ENCODE measurements at regions not wholly inside any gene's neighbourhood (a gene's known extent, or its start where the extent isn't known, plus 50 kb on each side); places are given as distances from the start of the nearest gene placed in this dataset.

DNA sequence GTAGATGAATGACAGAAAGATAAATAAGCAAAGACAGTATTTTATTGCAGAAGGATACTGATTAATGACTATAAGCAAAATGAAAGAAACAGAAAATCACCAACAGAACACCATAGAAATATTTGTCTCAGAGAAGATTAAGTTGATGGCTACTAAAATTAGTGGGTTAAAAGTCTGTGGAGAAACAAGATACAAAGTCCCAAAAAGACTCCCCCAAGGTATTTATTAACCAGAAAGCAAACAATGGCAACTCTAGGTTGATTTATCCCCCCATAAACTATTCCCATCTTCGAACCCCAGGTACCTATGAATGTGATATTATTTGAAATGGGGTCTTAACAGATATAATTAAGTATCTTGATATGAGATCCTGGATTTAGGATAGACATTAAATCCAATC lies 1104.5 kb upstream of the PHF14 start:
- Histone ChIP-seq H3K9me3 (no peaks in the 10 kb centered on the region), H3K4me1 (no peaks in the 10 kb centered on the region), H3K27me3 (no peaks in the 10 kb centered on the region), H3K36me3 (replicated peaks in 1 of 2; ENCODE audit: insufficient read depth in 1 of 2, low read depth in 2 of 2) (no peaks in the 10 kb centered on the region), H3K4me3 (no peak overlapping the region), H3K27ac (no peak overlapping the region)
- no peak for DNase-seq
- WGBS, 2 donors = 5 to 18% methylated on average over 1 of the region's 1 CpG
- ATAC-seq = no peak
- no peak for TF ChIP-seq CTCF (IDR thresholded peaks at IDR 0.05)
- TF ChIP-seq POLR2A (IDR thresholded peaks at IDR 0.05) = no peak
- intact Hi-C loops (cut with DNase I) = no loop called here

GRCh38 chr7:9869566-9869965 lies 1104.1 kb upstream of the PHF14 start:
- TF ChIP-seq CTCF (IDR thresholded peaks at IDR 0.05) (no peak), POLR2A (IDR thresholded peaks at IDR 0.05) (no peak)
- no peaks in the 10 kb centered on the region for H3K36me3 ChIP-seq (replicated peaks in 1 of 2; ENCODE audit: insufficient read depth in 1 of 2, low read depth in 2 of 2)
- WGBS, 2 donors = 73 to 81% methylated on average over 2 of the region's 2 CpGs
- H3K9me3 ChIP-seq = no peaks in the 10 kb centered on the region
- intact Hi-C loops (cut with DNase I) = no loop called here
- no peak for DNase-seq
- no peaks in the 10 kb centered on the region for H3K4me1 ChIP-seq
- H3K4me3 ChIP-seq = no peak overlapping the region
- no peak overlapping the region for H3K27ac ChIP-seq
- no peak for ATAC-seq
- no peaks in the 10 kb centered on the region for H3K27me3 ChIP-seq

DNA sequence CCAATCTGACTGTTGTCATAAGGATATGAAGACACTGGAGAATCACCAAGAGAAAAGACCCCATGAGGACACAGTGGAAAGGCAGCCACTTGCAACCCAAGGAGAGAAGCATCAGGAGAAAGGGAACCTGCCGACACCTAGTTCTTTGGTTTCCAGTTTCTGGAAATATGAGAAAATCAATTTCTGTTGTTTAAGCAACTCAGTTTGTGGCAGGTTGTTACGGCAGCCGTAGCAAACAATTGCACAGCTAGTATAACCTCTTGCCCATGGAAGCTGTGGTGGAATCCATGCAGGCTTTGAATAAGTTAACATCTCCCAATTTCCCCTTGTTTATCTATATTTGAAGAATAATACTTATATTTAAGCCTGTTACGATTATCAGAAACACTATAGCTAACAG lies 1103.0 kb upstream of the PHF14 start:
- Histone ChIP-seq H3K27ac (no peak overlapping the region), H3K27me3 (no peaks in the 10 kb centered on the region), H3K4me3 (no peak overlapping the region), H3K36me3 (replicated peaks in 1 of 2; ENCODE audit: insufficient read depth in 1 of 2, low read depth in 2 of 2) (no peaks in the 10 kb centered on the region), H3K9me3 (no peaks in the 10 kb centered on the region), H3K4me1 (no peaks in the 10 kb centered on the region)
- TF ChIP-seq CTCF (IDR thresholded peaks at IDR 0.05) (no peak), POLR2A (IDR thresholded peaks at IDR 0.05) (no peak)
- WGBS, 2 donors = 48 to 60% methylated on average over 4 of the region's 4 CpGs
- intact Hi-C loops (cut with DNase I) = no loop called here
- DNase-seq = no peak
- ATAC-seq = no peak

DNA sequence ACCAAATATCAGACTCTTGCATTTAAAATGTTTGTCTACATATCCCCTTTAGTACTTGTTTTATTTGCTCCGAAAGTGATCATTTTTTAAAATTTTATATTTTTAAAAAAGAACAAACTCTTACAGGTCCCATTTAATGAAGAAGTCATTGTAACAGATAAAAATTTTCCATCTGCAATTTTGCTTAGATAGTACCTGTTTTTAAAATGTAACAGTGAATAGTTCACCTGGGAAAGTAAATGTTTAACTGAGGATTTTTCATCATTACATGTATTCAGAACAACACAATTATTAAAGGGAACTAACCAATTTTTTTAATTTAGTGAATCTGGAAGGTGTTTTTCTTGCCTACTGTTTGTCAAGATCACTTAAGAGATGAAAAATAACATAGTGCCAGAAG lies 1099.5 kb upstream of the PHF14 start:
- ATAC-seq (no peak), DNase-seq (no peak)
- Histone ChIP-seq H3K4me1 (no peaks in the 10 kb centered on the region), H3K9me3 (no peaks in the 10 kb centered on the region), H3K4me3 (no peak overlapping the region), H3K36me3 (replicated peaks in 1 of 2; ENCODE audit: insufficient read depth in 1 of 2, low read depth in 2 of 2) (no peaks in the 10 kb centered on the region), H3K27ac (no peak overlapping the region), H3K27me3 (no peaks in the 10 kb centered on the region)
- 59 to 62% methylated on average over 1 of the region's 1 CpG for WGBS, 2 donors
- TF ChIP-seq CTCF (IDR thresholded peaks at IDR 0.05) (no peak), POLR2A (IDR thresholded peaks at IDR 0.05) (no peak)
- intact Hi-C loops (cut with DNase I) = no loop called here

GRCh38 chr7:9876053-9876452 lies 1097.6 kb upstream of the PHF14 start:
- Histone ChIP-seq H3K27ac (no peak overlapping the region), H3K4me1 (no peaks in the 10 kb centered on the region), H3K36me3 (replicated peaks in 1 of 2; ENCODE audit: insufficient read depth in 1 of 2, low read depth in 2 of 2) (no peaks in the 10 kb centered on the region), H3K4me3 (no peak overlapping the region), H3K27me3 (no peaks in the 10 kb centered on the region), H3K9me3 (no peaks in the 10 kb centered on the region)
- intact Hi-C loops (cut with DNase I) = no loop called here
- TF ChIP-seq CTCF (IDR thresholded peaks at IDR 0.05) (no peak), POLR2A (IDR thresholded peaks at IDR 0.05) (no peak)
- DNase-seq = no peak
- no peak for ATAC-seq
